Stimulated activated CD4-positive, alpha-beta T cell treated with anti-CD3 and anti-CD28 coated beads, Interleukin-1b, Interleukin-23, amount 100 ng/mL, for 24 hours (primary cell): ENCODE measurements at regions not wholly inside any gene's neighbourhood (a gene's known extent, or its start where the extent isn't known, plus 50 kb on each side); places are given as distances from the start of the nearest gene placed in this dataset.

Source experiments
- DNase-seq, 4 experiments: peaks; one replicate each; pipeline ENCODE4 v3.0.0-alpha.2; 2020; ENCODE audit warnings: low read depth in 4 of 4, low spot score in 1 of 4

- peak in 1 of 4 experiments; percentile 24 for DNase-seq
Measured at GRCh38 chr14:49971156-49972130, 78.6 kb downstream of the ARF6 start.

- DNase-seq: no peak
Measured at GRCh38 chr14:49972131-49972671, 79.3 kb downstream of the ARF6 start.

- no peak for DNase-seq
Measured at GRCh38 chr14:49972823-49973222, 79.9 kb downstream of the ARF6 start.

- DNase-seq: no peak
Measured at GRCh38 chr14:49975276-49975675, 82.4 kb downstream of the ARF6 start.

GRCh38 chr14:49975799-49976198 lies 82.9 kb downstream of the ARF6 start:
- no peak for DNase-seq

- peak in 1 of 4 experiments; percentile 49 for DNase-seq
Measured at GRCh38 chr14:49977126-49977841, 84.4 kb downstream of the ARF6 start.

- DNase-seq: no peak
Measured at GRCh38 chr14:49980027-49980426, 87.1 kb downstream of the ARF6 start.

GRCh38 chr14:49982082-49982481 lies 89.2 kb downstream of the ARF6 start:
- DNase-seq: no peak

GRCh38 chr14:49982501-49982951 lies 89.6 kb downstream of the ARF6 start:
- no peak for DNase-seq

- no peak for DNase-seq
Measured at GRCh38 chr14:49984424-49984823, 91.5 kb downstream of the ARF6 start.

GRCh38 chr14:49986343-49987014 lies 93.6 kb downstream of the ARF6 start:
- no peak for DNase-seq

GRCh38 chr14:49988080-49988990 lies 95.5 kb downstream of the ARF6 start:
- DNase-seq: no peak

GRCh38 chr14:49989966-49990365 lies 97.1 kb downstream of the ARF6 start:
- no peak for DNase-seq

- DNase-seq: no peak
Measured at GRCh38 chr14:49991491-49991890, 98.6 kb downstream of the ARF6 start.

- DNase-seq: no peak
Measured at GRCh38 chr14:49992036-49992435, 99.2 kb downstream of the ARF6 start.

- no peak for DNase-seq
Measured at GRCh38 chr14:49992448-49992847, 99.6 kb downstream of the ARF6 start.

- DNase-seq: no peak
Measured at GRCh38 chr14:49992901-49993339, 100.0 kb downstream of the ARF6 start.

GRCh38 chr14:49993565-49993964 lies 100.7 kb downstream of the ARF6 start:
- no peak for DNase-seq

GRCh38 chr14:49994951-49995561 lies 102.2 kb downstream of the ARF6 start:
- DNase-seq: no peak

- DNase-seq: no peak
Measured at GRCh38 chr14:49997991-49998390, 105.1 kb downstream of the ARF6 start.
